Gastroesophageal sphincter (tissue), 3 donors: ENCODE measurements at regions not wholly inside any gene's neighbourhood (a gene's known extent, or its start where the extent isn't known, plus 50 kb on each side); places are given as distances from the start of the nearest gene placed in this dataset.

ENCODE experiments used
- EP300 ChIP-seq: sonication (generic); formaldehyde crosslinking; IDR thresholded peaks from one replicate; pipeline ENCODE4 v1.6.1; 2017; ENCODE audit warnings: antibody characterized with exemption, mild to moderate bottlenecking
- POLR2A ChIP-seq, 2 donors: fragments of 450-650 bp; IDR thresholded peaks; one replicate each; pipeline ENCODE4 v1.6.1; 2017; ENCODE audit warnings: antibody characterized with exemption in 2 of 2, mild to moderate bottlenecking in 2 of 2, moderate library complexity in 1 of 2
- POLR2AphosphoS5 ChIP-seq: sonication (generic); formaldehyde crosslinking; IDR thresholded peaks from one replicate; pipeline ENCODE4 v1.6.1; 2017; ENCODE audit warnings: antibody characterized with exemption
- TF ChIP-seq, protein P1 (sequence below), 4 experiments: fragments of 200-600 bp in 2 of 4; fragments of 450-650 bp in 2 of 4; sonication (generic) in 1 of 4; IDR thresholded peaks; one replicate each; pipeline ENCODE4 v1.5.1; 2017 to 2019; ENCODE audit warnings: antibody characterized with exemption in 4 of 4, mild to moderate bottlenecking in 2 of 4, moderate library complexity in 2 of 4

- TF ChIP-seq, protein P1, sequence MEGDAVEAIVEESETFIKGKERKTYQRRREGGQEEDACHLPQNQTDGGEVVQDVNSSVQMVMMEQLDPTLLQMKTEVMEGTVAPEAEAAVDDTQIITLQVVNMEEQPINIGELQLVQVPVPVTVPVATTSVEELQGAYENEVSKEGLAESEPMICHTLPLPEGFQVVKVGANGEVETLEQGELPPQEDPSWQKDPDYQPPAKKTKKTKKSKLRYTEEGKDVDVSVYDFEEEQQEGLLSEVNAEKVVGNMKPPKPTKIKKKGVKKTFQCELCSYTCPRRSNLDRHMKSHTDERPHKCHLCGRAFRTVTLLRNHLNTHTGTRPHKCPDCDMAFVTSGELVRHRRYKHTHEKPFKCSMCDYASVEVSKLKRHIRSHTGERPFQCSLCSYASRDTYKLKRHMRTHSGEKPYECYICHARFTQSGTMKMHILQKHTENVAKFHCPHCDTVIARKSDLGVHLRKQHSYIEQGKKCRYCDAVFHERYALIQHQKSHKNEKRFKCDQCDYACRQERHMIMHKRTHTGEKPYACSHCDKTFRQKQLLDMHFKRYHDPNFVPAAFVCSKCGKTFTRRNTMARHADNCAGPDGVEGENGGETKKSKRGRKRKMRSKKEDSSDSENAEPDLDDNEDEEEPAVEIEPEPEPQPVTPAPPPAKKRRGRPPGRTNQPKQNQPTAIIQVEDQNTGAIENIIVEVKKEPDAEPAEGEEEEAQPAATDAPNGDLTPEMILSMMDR (IDR thresholded peaks at IDR 0.05): no peak
- TF ChIP-seq POLR2AphosphoS5 (no peak), EP300 (no peak), POLR2A (IDR thresholded peaks at IDR 0.05) (no peak)
Measured at GRCh38 chr5:158378931-158379330, 520.0 kb upstream of the CLINT1 start.
